H9 (cell line): ENCODE measurements at regions not wholly inside any gene's neighbourhood (a gene's known extent, or its start where the extent isn't known, plus 50 kb on each side); places are given as distances from the start of the nearest gene placed in this dataset.

ENCODE experiments used
- DNase-seq: peaks from one replicate; pipeline ENCODE4 v3.0.0-alpha.2; 2017
- H2AFZ ChIP-seq: one replicate; pipeline ENCODE4 v1.6.1; 2013; ENCODE audit warnings: mild to moderate bottlenecking, low read length, control low read depth, moderate library complexity
- H2AK5ac ChIP-seq: 2 replicates; pipeline ENCODE4 v1.6.1; 2013; ENCODE audit warnings: low read length, control low read depth, mixed read lengths; ENCODE audit not compliant: insufficient read length
- H2BK120ac ChIP-seq: one replicate; pipeline ENCODE4 v1.6.1; 2013; ENCODE audit warnings: low read depth, mild to moderate bottlenecking, low read length, control low read depth, inconsistent platforms; ENCODE audit not compliant: poor library complexity, severe bottlenecking
- H2BK12ac ChIP-seq: 2 replicates; pipeline ENCODE4 v1.6.1; 2013; ENCODE audit warnings: low read length, control low read depth, mixed read lengths, low read depth; ENCODE audit not compliant: insufficient read length
- H2BK15ac ChIP-seq: 2 replicates; pipeline ENCODE4 v1.6.1; 2013; ENCODE audit warnings: low read depth, low read length, control low read depth
- H2BK20ac ChIP-seq: one replicate; pipeline ENCODE4 v1.6.1; 2013; ENCODE audit warnings: low read depth, mild to moderate bottlenecking, low read length, control low read depth, inconsistent platforms; ENCODE audit not compliant: poor library complexity, severe bottlenecking
- H2BK5ac ChIP-seq: 2 replicates; pipeline ENCODE4 v1.6.1; 2013; ENCODE audit warnings: low read length, control low read depth, mixed read lengths; ENCODE audit not compliant: insufficient read length
- H3K14ac ChIP-seq: 2 replicates; pipeline ENCODE4 v1.6.1; 2013; ENCODE audit warnings: low read length, control low read depth; ENCODE audit not compliant: insufficient read depth
- H3K18ac ChIP-seq: 2 replicates; pipeline ENCODE4 v1.6.1; 2013; ENCODE audit warnings: low read depth, mild to moderate bottlenecking, mixed read lengths, low read length, control low read depth; ENCODE audit not compliant: insufficient read length
- H3K23ac ChIP-seq: 2 replicates; pipeline ENCODE4 v1.6.1; 2013; ENCODE audit warnings: low read length, control low read depth, mixed read lengths, low read depth; ENCODE audit not compliant: insufficient read length
- H3K23me2 ChIP-seq: 2 replicates; pipeline ENCODE4 v1.6.1; 2013; ENCODE audit warnings: low read depth, mild to moderate bottlenecking, mixed read lengths, low read length, control low read depth; ENCODE audit not compliant: insufficient read length, poor library complexity, severe bottlenecking
- H3K27ac ChIP-seq: 2 replicates; pipeline ENCODE4 v1.5.1; 2013; ENCODE audit warnings: low read length, control low read depth, mixed read lengths, low read depth; ENCODE audit not compliant: insufficient read length
- H3K27me3 ChIP-seq: 2 replicates; pipeline ENCODE4 v1.6.1; 2013; ENCODE audit warnings: low read length, control low read depth, inconsistent platforms; ENCODE audit not compliant: insufficient read depth
- H3K4ac ChIP-seq: 2 replicates; pipeline ENCODE4 v1.6.1; 2013; ENCODE audit warnings: low read depth, mild to moderate bottlenecking, control low read depth, inconsistent platforms, low read length, moderate library complexity
- H3K4me1 ChIP-seq: 2 replicates; pipeline ENCODE4 v1.6.1; 2013; ENCODE audit warnings: low read length, control low read depth, inconsistent platforms; ENCODE audit not compliant: insufficient read depth
- H3K4me2 ChIP-seq: 2 replicates; pipeline ENCODE4 v1.6.1; 2013; ENCODE audit warnings: low read length, control low read depth, mixed read lengths; ENCODE audit not compliant: insufficient read length, insufficient read depth
- H3K56ac ChIP-seq: 2 replicates; pipeline ENCODE4 v1.6.1; 2013; ENCODE audit warnings: low read depth, mild to moderate bottlenecking, mixed read lengths, low read length, control low read depth; ENCODE audit not compliant: insufficient read length
- H3K79me1 ChIP-seq: 2 replicates; pipeline ENCODE4 v1.6.1; 2013; ENCODE audit warnings: low read depth, mild to moderate bottlenecking, moderate library complexity, low read length, control low read depth, inconsistent platforms; ENCODE audit not compliant: insufficient read depth, poor library complexity, severe bottlenecking
- H3K79me2 ChIP-seq: 2 replicates; pipeline ENCODE4 v1.6.1; 2013; ENCODE audit warnings: low read length, control low read depth, inconsistent platforms; ENCODE audit not compliant: insufficient read depth
- H3K9ac ChIP-seq: 2 replicates; pipeline ENCODE4 v1.6.1; 2013; ENCODE audit warnings: low read length, control low read depth, mixed read lengths; ENCODE audit not compliant: insufficient read length; ENCODE audit errors: extremely low read depth
- H3K9me3 ChIP-seq: one replicate; pipeline ENCODE4 v1.6.1; 2013; ENCODE audit warnings: low read depth, low read length, inconsistent platforms; ENCODE audit not compliant: control insufficient read depth
- H3T11ph ChIP-seq: one replicate; pipeline ENCODE4 v1.6.1; 2013; ENCODE audit warnings: mild to moderate bottlenecking, low read length, control low read depth, inconsistent platforms
- H4K20me1 ChIP-seq: one replicate; pipeline ENCODE4 v1.6.1; 2013; ENCODE audit not compliant: control insufficient read depth, insufficient read length, insufficient read depth
- H4K5ac ChIP-seq: 2 replicates; pipeline ENCODE4 v1.6.1; 2013; ENCODE audit warnings: low read depth, mild to moderate bottlenecking, mixed read lengths, low read length, control low read depth; ENCODE audit not compliant: insufficient read length
- H4K8ac ChIP-seq: replicated peaks from 2 replicates; pipeline ENCODE4 v1.6.1; 2013; ENCODE audit warnings: low read length, control low read depth, mixed read lengths, low read depth; ENCODE audit not compliant: insufficient read length
- H4K91ac ChIP-seq: 2 replicates; pipeline ENCODE4 v1.6.1; 2013; ENCODE audit warnings: low read depth, mild to moderate bottlenecking, moderate library complexity, mixed read lengths, low read length, control low read depth; ENCODE audit not compliant: insufficient read length
- H3K27ac Mint-ChIP-seq, 3 experiments: 2 replicates in 2 of 3; 3 replicates in 1 of 3; pipeline ENCODE4 v1.8.0; 2020 to 2021; ENCODE audit warnings: mixed read lengths in 3 of 3, mild to moderate bottlenecking in 1 of 3, moderate library complexity in 1 of 3
- H3K27me3 Mint-ChIP-seq: 2 replicates; pipeline ENCODE4 v1.8.0; 2021; ENCODE audit warnings: low read depth, mild to moderate bottlenecking, moderate library complexity, mixed read lengths
- H3K36me3 Mint-ChIP-seq, 3 experiments: 2 replicates in 2 of 3; 3 replicates in 1 of 3; pipeline ENCODE4 v1.8.0; 2020 to 2021; ENCODE audit warnings: low read depth in 3 of 3, mixed read lengths in 3 of 3; ENCODE audit not compliant: insufficient read depth in 1 of 3
- H3K4me1 Mint-ChIP-seq, 2 experiments: 2 replicates each; pipeline ENCODE4 v1.8.0; 2020; ENCODE audit warnings: mixed read lengths in 2 of 2
- H3K4me3 Mint-ChIP-seq, 2 experiments: 2 replicates in 1 of 2; 3 replicates in 1 of 2; pipeline ENCODE4 v1.8.0; 2020 to 2021; ENCODE audit warnings: mild to moderate bottlenecking in 2 of 2, mixed read lengths in 2 of 2, moderate library complexity in 1 of 2
- H3K9me3 Mint-ChIP-seq, 2 experiments: 2 replicates in 1 of 2; 3 replicates in 1 of 2; pipeline ENCODE4 v1.8.0; 2020; ENCODE audit warnings: mild to moderate bottlenecking in 2 of 2, mixed read lengths in 2 of 2, moderate library complexity in 1 of 2
- WGBS: extraction: QIAGEN DNeasy Blood & Tissue Kit; methylation state at CpG from one replicate; pipeline ENCODE4 v1.1.7; 2013; ENCODE audit warnings: missing lambda C conversion rate, low lambda C conversion rate, mixed read lengths; ENCODE audit not compliant: insufficient read length; ENCODE audit errors: extremely low coverage; 5-methylcytosine and 5-hydroxymethylcytosine counted together
- TF ChIP-seq, protein P1 (sequence below): fragments of 200-600 bp; sonication (generic); conservative IDR thresholded peaks from 3 replicates; pipeline ENCODE4 v1.8.0; 2021; ENCODE audit warnings: antibody characterized with exemption, mild to moderate bottlenecking

DNA sequence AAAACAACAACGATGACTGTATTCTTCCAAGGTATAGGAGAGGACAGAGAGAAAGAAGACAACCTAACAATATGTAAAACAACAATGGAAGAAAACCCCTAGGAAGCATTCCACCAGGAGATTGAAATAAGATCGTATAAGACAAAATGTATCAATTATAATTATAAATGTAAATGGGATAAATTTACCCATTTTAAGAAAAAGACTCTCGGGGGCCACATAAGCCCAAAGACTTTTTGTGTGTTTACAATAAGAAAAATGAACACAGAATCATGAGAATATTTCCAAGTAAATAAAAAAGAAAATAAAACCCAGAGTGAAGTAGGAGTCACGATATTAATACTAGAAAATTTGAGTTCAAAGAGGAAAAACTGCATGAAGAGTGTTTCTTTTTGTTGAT is 126.4 kb downstream of the ASB1 start:
- H3T11ph ChIP-seq, result no peak overlapping the region
- H3K4me1 ChIP-seq, result no peaks in the 10 kb centered on the region
- no peak overlapping the region for H2BK120ac ChIP-seq
- no peak overlapping the region for H3K4me2 ChIP-seq
- H2AFZ ChIP-seq, result no peak overlapping the region
- no peak overlapping the region for H4K5ac ChIP-seq
- peaks cover 0 to 21% (median 3%) of the 10 kb centered on the region in 3 experiments; a peak in 5 of 7 replicates for H3K36me3 Mint-ChIP-seq
- no peaks in the 10 kb centered on the region for H3K79me2 ChIP-seq
- WGBS, result no CpG with 5 or more reads among the region's 4 CpGs
- no peak overlapping the region for H3K4ac ChIP-seq
- no peaks in the 10 kb centered on the region for H3K27me3 ChIP-seq
- H3K9ac ChIP-seq, result no peak overlapping the region
- no peak overlapping the region for H2BK12ac ChIP-seq
- no peak overlapping the region for H2AK5ac ChIP-seq
- H3K27me3 Mint-ChIP-seq, result peaks cover 5% of the 10 kb centered on the region
- H2BK20ac ChIP-seq, result no peak overlapping the region
- H4K91ac ChIP-seq, result no peak overlapping the region
- no peak overlapping the region for H3K27ac ChIP-seq
- no peak overlapping the region for H3K56ac ChIP-seq
- no peak overlapping the region for H2BK5ac ChIP-seq
- H2BK15ac ChIP-seq, result no peak overlapping the region
- DNase-seq, result no peak
- H3K4me1 Mint-ChIP-seq, result peaks cover 6 to 11% of the 10 kb centered on the region in 2 experiments
- no peak overlapping the region for H3K18ac ChIP-seq
- H3K27ac Mint-ChIP-seq, result no peak overlapping the region
- H3K9me3 ChIP-seq, result no peaks in the 10 kb centered on the region
- H3K4me3 Mint-ChIP-seq, result no peak overlapping the region
- no peak overlapping the region for H4K8ac ChIP-seq
- H3K23me2 ChIP-seq, result no peaks in the 10 kb centered on the region
- H3K9me3 Mint-ChIP-seq, result peaks cover 26 to 27% of the 10 kb centered on the region in 2 experiments
- no peaks in the 10 kb centered on the region for H4K20me1 ChIP-seq
- H3K14ac ChIP-seq, result no peak overlapping the region
- TF ChIP-seq, protein P1, sequence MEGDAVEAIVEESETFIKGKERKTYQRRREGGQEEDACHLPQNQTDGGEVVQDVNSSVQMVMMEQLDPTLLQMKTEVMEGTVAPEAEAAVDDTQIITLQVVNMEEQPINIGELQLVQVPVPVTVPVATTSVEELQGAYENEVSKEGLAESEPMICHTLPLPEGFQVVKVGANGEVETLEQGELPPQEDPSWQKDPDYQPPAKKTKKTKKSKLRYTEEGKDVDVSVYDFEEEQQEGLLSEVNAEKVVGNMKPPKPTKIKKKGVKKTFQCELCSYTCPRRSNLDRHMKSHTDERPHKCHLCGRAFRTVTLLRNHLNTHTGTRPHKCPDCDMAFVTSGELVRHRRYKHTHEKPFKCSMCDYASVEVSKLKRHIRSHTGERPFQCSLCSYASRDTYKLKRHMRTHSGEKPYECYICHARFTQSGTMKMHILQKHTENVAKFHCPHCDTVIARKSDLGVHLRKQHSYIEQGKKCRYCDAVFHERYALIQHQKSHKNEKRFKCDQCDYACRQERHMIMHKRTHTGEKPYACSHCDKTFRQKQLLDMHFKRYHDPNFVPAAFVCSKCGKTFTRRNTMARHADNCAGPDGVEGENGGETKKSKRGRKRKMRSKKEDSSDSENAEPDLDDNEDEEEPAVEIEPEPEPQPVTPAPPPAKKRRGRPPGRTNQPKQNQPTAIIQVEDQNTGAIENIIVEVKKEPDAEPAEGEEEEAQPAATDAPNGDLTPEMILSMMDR, result no peak
- H3K23ac ChIP-seq, result no peak overlapping the region
- H3K79me1 ChIP-seq, result no peaks in the 10 kb centered on the region
